NCI-H2107 (cell line): ENCODE measurements at regions not wholly inside any gene's neighbourhood (a gene's known extent, or its start where the extent isn't known, plus 50 kb on each side); places are given as distances from the start of the nearest gene placed in this dataset.
"Not testable (repeated sequence)": the region's sequence is repeated elsewhere in the genome, so short reads cannot be mapped to it uniquely, and the experiment has no call there.

Source experiments
- DNase-seq: peaks from one replicate; lab custom pipeline; 2025; lab: John Stamatoyannopoulos, UW

GRCh38 chr20:22851679-22852346 lies 183.3 kb upstream of the SSTR4 start:
- not testable (repeated sequence) for DNase-seq

- DNase-seq: no peak
Observed at GRCh38 chr20:22861231-22861980, 173.7 kb upstream of the SSTR4 start.

GRCh38 chr20:22861990-22862389 lies 173.1 kb upstream of the SSTR4 start:
- no peak for DNase-seq

GRCh38 chr20:22862671-22863230 lies 172.4 kb upstream of the SSTR4 start:
- DNase-seq: no peak

- DNase-seq: no peak
Observed at GRCh38 chr20:22863826-22864225, 171.3 kb upstream of the SSTR4 start.

- DNase-seq: no peak
Observed at GRCh38 chr20:22866812-22867341, 168.2 kb upstream of the SSTR4 start.

GRCh38 chr20:22878166-22878565 lies 156.9 kb upstream of the SSTR4 start:
- no peak for DNase-seq

GRCh38 chr20:22880277-22880676 lies 154.8 kb upstream of the SSTR4 start:
- no peak for DNase-seq

GRCh38 chr20:22887796-22888195 lies 147.3 kb upstream of the SSTR4 start:
- no peak for DNase-seq

- no peak for DNase-seq
Observed at GRCh38 chr20:22890594-22891300, 144.4 kb upstream of the SSTR4 start.

- DNase-seq: no peak
Observed at GRCh38 chr20:22901164-22901563, 133.9 kb upstream of the SSTR4 start.

GRCh38 chr20:22901921-22902320 lies 133.2 kb upstream of the SSTR4 start:
- no peak for DNase-seq

GRCh38 chr20:22904386-22904785 lies 130.7 kb upstream of the SSTR4 start:
- no peak for DNase-seq

GRCh38 chr20:22904905-22905304 lies 130.2 kb upstream of the SSTR4 start:
- DNase-seq: no peak

GRCh38 chr20:22905658-22906057 lies 129.5 kb upstream of the SSTR4 start:
- no peak for DNase-seq

- no peak for DNase-seq
Observed at GRCh38 chr20:22908437-22908836, 126.7 kb upstream of the SSTR4 start.

GRCh38 chr20:22908944-22909343 lies 126.2 kb upstream of the SSTR4 start:
- DNase-seq: no peak

GRCh38 chr20:22909436-22909835 lies 125.7 kb upstream of the SSTR4 start:
- DNase-seq: no peak

GRCh38 chr20:22910287-22910852 lies 124.7 kb upstream of the SSTR4 start:
- no peak for DNase-seq

- DNase-seq: no peak
Observed at GRCh38 chr20:22914291-22914690, 120.8 kb upstream of the SSTR4 start.

- DNase-seq: no peak
Observed at GRCh38 chr20:22915512-22915911, 119.6 kb upstream of the SSTR4 start.
